Upper lobe of left lung (tissue), 4 donors: ENCODE measurements at regions not wholly inside any gene's neighbourhood (a gene's known extent, or its start where the extent isn't known, plus 50 kb on each side); places are given as distances from the start of the nearest gene placed in this dataset.

ENCODE experiments used
- CTCF ChIP-seq, 6 experiments: fragments of 450-650 bp in 4 of 6; fragments of 200-600 bp in 2 of 6; sonication (generic) in 2 of 6; IDR thresholded peaks; one replicate each; pipeline ENCODE4 v1.5.1; 2016 to 2019; ENCODE audit warnings: antibody characterized with exemption in 6 of 6
- POLR2A ChIP-seq, 4 donors: fragments of 450-650 bp; IDR thresholded peaks; one replicate each; pipeline ENCODE4 v1.5.1; 2016 to 2017; ENCODE audit warnings: antibody characterized with exemption in 4 of 4, mild to moderate bottlenecking in 2 of 4
- POLR2AphosphoS5 ChIP-seq, 2 donors: sonication (generic); formaldehyde crosslinking; IDR thresholded peaks; one replicate each; pipeline ENCODE4 v1.5.1; 2017; ENCODE audit warnings: antibody characterized with exemption in 2 of 2

- TF ChIP-seq POLR2A (IDR thresholded peaks at IDR 0.05): no peak
- TF ChIP-seq CTCF (IDR thresholded peaks at IDR 0.05): no peak
- no peak for TF ChIP-seq POLR2AphosphoS5 (IDR thresholded peaks at IDR 0.05)
These were observed 85.3 kb upstream of the BHLHE23 start for GRCh38 chr20:63091901-63092659.
